WTC11 (cell line): ENCODE measurements at regions not wholly inside any gene's neighbourhood (a gene's known extent, or its start where the extent isn't known, plus 50 kb on each side); places are given as distances from the start of the nearest gene placed in this dataset.

Experiments
- ATAC-seq: fragments of 200-7000 bp; cut with Tn5 transposase; 2 replicates; pipeline ENCODE4 v1.10.0; 2021; ENCODE audit warnings: mild to moderate bottlenecking, moderate library complexity
- CTCF ChIA-PET: fragments of 300-600 bp; sonication (Branson Sonifier 250); formaldehyde crosslinking; loops from one replicate; lab custom pipeline; 2021; ENCODE audit warnings: antibody characterized with exemption; lab: Charles Lee
- POLR2A ChIA-PET: fragments of 350-600 bp; sonication (Branson Sonifier 250); formaldehyde crosslinking; loops from one replicate; lab custom pipeline; 2021; ENCODE audit warnings: antibody characterized with exemption; lab: Charles Lee
- DNase-seq: peaks from one replicate; pipeline ENCODE4 v3.0.0; 2021; ENCODE audit warnings: low spot score
- H3K27ac Mint-ChIP-seq: 2 replicates; pipeline ENCODE4 v1.8.0; 2021; ENCODE audit warnings: mixed read lengths
- H3K27me3 Mint-ChIP-seq: 2 replicates; pipeline ENCODE4 v1.8.0; 2021; ENCODE audit warnings: low read depth, mild to moderate bottlenecking, moderate library complexity, mixed read lengths
- H3K36me3 Mint-ChIP-seq: 2 replicates; pipeline ENCODE4 v1.8.0; 2021; ENCODE audit warnings: mixed read lengths
- H3K4me1 Mint-ChIP-seq: 2 replicates; pipeline ENCODE4 v1.8.0; 2022; ENCODE audit warnings: mixed read lengths
- H3K4me3 Mint-ChIP-seq: 2 replicates; pipeline ENCODE4 v1.8.0; 2021; ENCODE audit warnings: mild to moderate bottlenecking, moderate library complexity, mixed read lengths
- H3K9me3 Mint-ChIP-seq: 2 replicates; pipeline ENCODE4 v1.8.0; 2021; ENCODE audit warnings: mixed read lengths
- ATF2 ChIP-seq: sonication (generic); formaldehyde crosslinking; IDR thresholded peaks from 2 replicates; pipeline ENCODE4 v1.8.1; 2022; ENCODE audit warnings: low read depth, missing genetic modification reagents, borderline replicate concordance
- ATF3 ChIP-seq: sonication (generic); formaldehyde crosslinking; conservative IDR thresholded peaks from 2 replicates; pipeline ENCODE4 v1.8.1; 2022; ENCODE audit warnings: mild to moderate bottlenecking, missing genetic modification reagents
- CTCF ChIP-seq: fragments of 200-600 bp; IDR thresholded peaks from 2 replicates; pipeline ENCODE4 v1.8.0; 2022; ENCODE audit warnings: antibody characterized with exemption
- E2F5 ChIP-seq: sonication (generic); formaldehyde crosslinking; IDR thresholded peaks from 2 replicates; pipeline ENCODE4 v1.8.1; 2022; ENCODE audit warnings: mild to moderate bottlenecking, moderate library complexity, missing genetic modification reagents
- EMX1 ChIP-seq: fragments of 250-450 bp; sonication (Bioruptor Pico); IDR thresholded peaks from 2 replicates; pipeline ENCODE4 v1.8.0; 2021; ENCODE audit warnings: mild to moderate bottlenecking
- FOXJ3 ChIP-seq: sonication (generic); formaldehyde crosslinking; IDR thresholded peaks from 2 replicates; pipeline ENCODE4 v1.9.0; 2021; ENCODE audit warnings: missing genetic modification reagents, mild to moderate bottlenecking, borderline replicate concordance
- JUN ChIP-seq: sonication (generic); formaldehyde crosslinking; IDR thresholded peaks from 2 replicates; pipeline ENCODE4 v1.8.0; 2023; ENCODE audit warnings: mild to moderate bottlenecking, missing genetic modification reagents
- KAT7 ChIP-seq: sonication (generic); formaldehyde crosslinking; IDR thresholded peaks from 2 replicates; pipeline ENCODE4 v1.8.1; 2023; ENCODE audit warnings: missing genetic modification reagents, mild to moderate bottlenecking, borderline replicate concordance
- NR2C2 ChIP-seq: sonication (generic); formaldehyde crosslinking; IDR thresholded peaks from 2 replicates; pipeline ENCODE4 v1.8.0; 2022; ENCODE audit warnings: mild to moderate bottlenecking, missing genetic modification reagents
- PREB ChIP-seq: sonication (generic); formaldehyde crosslinking; IDR thresholded peaks from 2 replicates; pipeline ENCODE4 v1.8.1; 2022; ENCODE audit warnings: mild to moderate bottlenecking, missing genetic modification reagents, moderate library complexity, borderline replicate concordance
- PRRX2 ChIP-seq: fragments of 250-450 bp; sonication (Bioruptor Pico); IDR thresholded peaks from 2 replicates; pipeline ENCODE4 v1.8.0; 2021; ENCODE audit warnings: mild to moderate bottlenecking
- SMAD4 ChIP-seq: sonication (generic); formaldehyde crosslinking; IDR thresholded peaks from 2 replicates; pipeline ENCODE4 v1.8.0; 2022; ENCODE audit warnings: mild to moderate bottlenecking, missing genetic modification reagents
- ZNF138 ChIP-seq: sonication (generic); formaldehyde crosslinking; conservative IDR thresholded peaks from 2 replicates; pipeline ENCODE4 v1.8.1; 2022; ENCODE audit warnings: mild to moderate bottlenecking, moderate library complexity, missing genetic modification reagents
- ZNF219 ChIP-seq: sonication (generic); formaldehyde crosslinking; IDR thresholded peaks from 2 replicates; pipeline ENCODE4 v1.8.0; 2023; ENCODE audit warnings: missing genetic modification reagents, mild to moderate bottlenecking, borderline replicate concordance
- ZNF416 ChIP-seq: fragments of 250-450 bp; sonication (Bioruptor Pico); IDR thresholded peaks from 2 replicates; pipeline ENCODE4 v1.9.0; 2021; ENCODE audit warnings: mild to moderate bottlenecking, inconsistent platforms
- ZNF671 ChIP-seq: fragments of 250-450 bp; sonication (Bioruptor Pico); IDR thresholded peaks from 2 replicates; pipeline ENCODE4 v1.8.0; 2021; ENCODE audit warnings: mild to moderate bottlenecking
- TF ChIP-seq, protein P1 (sequence below): fragments of 250-450 bp; sonication (Bioruptor Pico); IDR thresholded peaks from 2 replicates; pipeline ENCODE4 v1.9.0; 2021; ENCODE audit warnings: moderate library complexity, mild to moderate bottlenecking, inconsistent platforms, borderline replicate concordance
- TF ChIP-seq, protein P2 (sequence below): fragments of 250-450 bp; sonication (Bioruptor Pico); IDR thresholded peaks from 2 replicates; pipeline ENCODE4 v1.8.0; 2021; ENCODE audit warnings: mild to moderate bottlenecking
- TF ChIP-seq, protein P3 (sequence below): fragments of 250-450 bp; sonication (Bioruptor Pico); conservative IDR thresholded peaks from 2 replicates; pipeline ENCODE4 v1.9.0; 2021; ENCODE audit warnings: mild to moderate bottlenecking

- no peak for TF ChIP-seq JUN (CRISPR knock-in tag)
- TF ChIP-seq, protein P1, sequence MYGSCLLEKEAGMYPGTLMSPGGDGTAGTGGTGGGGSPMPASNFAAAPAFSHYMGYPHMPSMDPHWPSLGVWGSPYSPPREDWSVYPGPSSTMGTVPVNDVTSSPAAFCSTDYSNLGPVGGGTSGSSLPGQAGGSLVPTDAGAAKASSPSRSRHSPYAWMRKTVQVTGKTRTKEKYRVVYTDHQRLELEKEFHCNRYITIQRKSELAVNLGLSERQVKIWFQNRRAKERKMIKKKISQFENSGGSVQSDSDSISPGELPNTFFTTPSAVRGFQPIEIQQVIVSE (CRISPR knock-in tag): no peak
- Mint-ChIP-seq H3K4me3 (no peak overlapping the region), H3K4me1 (peaks cover 9% of the 10 kb centered on the region), H3K9me3 (no peaks in the 10 kb centered on the region), H3K27ac (no peak overlapping the region), H3K36me3 (no peaks in the 10 kb centered on the region), H3K27me3 (peaks cover 5% of the 10 kb centered on the region)
- no peak for ATAC-seq
- ChIA-PET CTCF (no interaction called here), POLR2A (no interaction called here)
- no peak for DNase-seq
These were observed 105.8 kb upstream of the NTRK2 start for GRCh38 chr9:84563691-84564090.

DNA sequence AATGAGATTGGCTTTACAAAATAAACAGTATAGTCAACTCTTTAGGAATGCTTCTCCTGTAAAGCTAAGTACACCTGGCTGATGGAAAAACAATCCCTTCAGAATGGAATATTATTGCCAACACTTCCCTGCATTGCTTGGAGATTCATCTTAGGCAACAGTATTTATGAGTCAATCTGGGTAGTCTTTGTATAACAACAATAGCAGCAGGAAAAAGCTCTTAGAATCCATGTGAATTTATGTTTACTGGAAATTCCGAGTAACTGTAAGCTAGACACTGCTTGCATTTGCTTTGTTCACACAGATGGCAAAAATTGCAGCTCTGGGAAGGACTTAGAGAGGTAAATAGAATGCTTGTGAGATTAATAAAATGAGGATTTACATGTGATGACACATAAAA lies 101.7 kb upstream of the NTRK2 start:
- Mint-ChIP-seq H3K27me3 (peaks cover 24% of the 10 kb centered on the region), H3K36me3 (no peaks in the 10 kb centered on the region), H3K9me3 (no peaks in the 10 kb centered on the region)
- DNase-seq: no peak
- no peak for TF ChIP-seq KAT7
- TF ChIP-seq ATF3 (CRISPR knock-in tag): no peak
- no peak for TF ChIP-seq EMX1 (CRISPR knock-in tag)
- no peak for TF ChIP-seq FOXJ3 (CRISPR knock-in tag)
- no peak for TF ChIP-seq ZNF219 (CRISPR knock-in tag)
- TF ChIP-seq, protein P2, sequence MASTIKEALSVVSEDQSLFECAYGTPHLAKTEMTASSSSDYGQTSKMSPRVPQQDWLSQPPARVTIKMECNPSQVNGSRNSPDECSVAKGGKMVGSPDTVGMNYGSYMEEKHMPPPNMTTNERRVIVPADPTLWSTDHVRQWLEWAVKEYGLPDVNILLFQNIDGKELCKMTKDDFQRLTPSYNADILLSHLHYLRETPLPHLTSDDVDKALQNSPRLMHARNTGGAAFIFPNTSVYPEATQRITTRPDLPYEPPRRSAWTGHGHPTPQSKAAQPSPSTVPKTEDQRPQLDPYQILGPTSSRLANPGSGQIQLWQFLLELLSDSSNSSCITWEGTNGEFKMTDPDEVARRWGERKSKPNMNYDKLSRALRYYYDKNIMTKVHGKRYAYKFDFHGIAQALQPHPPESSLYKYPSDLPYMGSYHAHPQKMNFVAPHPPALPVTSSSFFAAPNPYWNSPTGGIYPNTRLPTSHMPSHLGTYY (CRISPR knock-in tag): no peak
- no peak for TF ChIP-seq PREB (CRISPR knock-in tag)
- TF ChIP-seq NR2C2 (CRISPR knock-in tag): no peak
- TF ChIP-seq ZNF671 (CRISPR knock-in tag): no peak
- TF ChIP-seq ZNF138 (CRISPR knock-in tag): no peak
- TF ChIP-seq CTCF: no peak
- TF ChIP-seq PRRX2 (CRISPR knock-in tag): no peak
- TF ChIP-seq, protein P3, sequence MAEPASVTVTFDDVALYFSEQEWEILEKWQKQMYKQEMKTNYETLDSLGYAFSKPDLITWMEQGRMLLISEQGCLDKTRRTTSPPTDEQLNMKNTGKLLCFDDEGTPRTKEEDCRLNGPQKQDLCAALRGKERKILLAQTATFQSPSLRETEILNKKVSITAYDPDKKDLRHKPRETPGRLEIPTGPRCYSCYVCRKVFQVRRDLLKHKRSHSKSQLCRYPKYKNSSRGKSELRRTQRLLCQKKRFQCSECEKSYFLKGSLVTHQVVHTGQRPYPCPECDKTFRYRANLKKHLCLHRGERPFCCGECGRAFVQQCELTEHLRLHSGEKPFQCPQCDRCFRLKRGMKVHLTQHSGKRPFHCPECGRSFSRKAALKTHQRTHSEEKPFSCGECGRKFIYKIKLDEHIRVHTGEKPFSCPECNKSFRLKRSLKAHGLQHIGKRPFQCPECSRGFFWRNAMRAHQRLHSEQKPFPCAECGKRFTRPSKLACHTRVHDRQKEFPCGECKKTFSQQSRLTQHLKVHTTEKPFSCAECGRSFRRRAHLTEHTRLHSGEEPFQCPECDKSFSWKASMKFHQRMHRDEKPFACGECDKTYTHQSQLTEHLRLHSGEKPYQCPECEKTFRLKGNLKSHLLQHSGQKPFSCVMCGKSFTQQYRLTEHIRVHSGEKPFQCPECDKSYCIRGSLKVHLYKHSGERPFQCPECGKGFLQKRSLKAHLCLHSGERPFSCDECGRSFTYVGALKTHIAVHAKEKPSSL (CRISPR knock-in tag): no peak
- no peak for TF ChIP-seq ZNF416 (CRISPR knock-in tag)
- no peak for TF ChIP-seq SMAD4 (CRISPR knock-in tag)
- no peak for TF ChIP-seq ATF2 (CRISPR knock-in tag)
- TF ChIP-seq E2F5 (CRISPR knock-in tag): no peak
- TF ChIP-seq, all 79 proteins: peak for 0
- ATAC-seq: no peak
- CTCF ChIA-PET: interaction anchor here (1.1 to 1.2 kb wide), 2 partner anchors 101 to 171 kb away, joined by 3 to 4 read pairs; no protein-coding TSS in a partner anchor
- Mint-ChIP-seq H3K27ac (no peak overlapping the region), H3K4me3 (no peak overlapping the region), H3K4me1 (peaks cover 5% of the 10 kb centered on the region)
- POLR2A ChIA-PET: no interaction called here
